HEK293 (cell line): ENCODE measurements at regions not wholly inside any gene's neighbourhood (a gene's known extent, or its start where the extent isn't known, plus 50 kb on each side); places are given as distances from the start of the nearest gene placed in this dataset.

Source experiments
- CTCF ChIA-PET: fragments of 350-600 bp; formaldehyde crosslinking; extraction: SDS; loops from one replicate; lab custom pipeline; 2021; ENCODE audit warnings: antibody characterized with exemption; lab: Yijun Ruan, JAX
- POLR2A ChIA-PET: fragments of 300-600 bp; formaldehyde crosslinking; extraction: SDS; loops from one replicate; lab custom pipeline; 2020; ENCODE audit warnings: antibody characterized with exemption, inconsistent platforms; lab: Yijun Ruan, JAX
- H3K27ac ChIP-seq: fragments of 200-500 bp; sonication (Bioruptor generic); 2 replicates; pipeline ENCODE4 v1.5.1; 2014; ENCODE audit warnings: low read depth, low read length, control low read depth, inconsistent platforms; ENCODE audit errors: extremely low read depth
- H3K36me3 ChIP-seq, 2 experiments: fragments of 200-500 bp in 1 of 2; sonication (Bioruptor generic) in 1 of 2; 1 replicate in 1 of 2; 2 replicates in 1 of 2; pipeline ENCODE4 v1.5.1; 2014 to 2017; ENCODE audit warnings: inconsistent platforms in 2 of 2, low read length in 2 of 2; ENCODE audit not compliant: control insufficient read depth in 2 of 2, insufficient read depth in 1 of 2
- H3K4me1 ChIP-seq: fragments of 200-500 bp; sonication (Bioruptor generic); 2 replicates; pipeline ENCODE4 v1.5.1; 2014; ENCODE audit warnings: mild to moderate bottlenecking, low read length, inconsistent platforms; ENCODE audit not compliant: control insufficient read depth, insufficient read depth
- H3K4me3 ChIP-seq: 2 replicates; pipeline ENCODE4 v1.5.1; 2011; ENCODE audit warnings: low read depth, mild to moderate bottlenecking, control low read depth, low read length, moderate library complexity
- H3K9me3 ChIP-seq: fragments of 200-500 bp; sonication (Bioruptor generic); 2 replicates; pipeline ENCODE4 v1.5.1; 2014; ENCODE audit warnings: low read depth, low read length, inconsistent platforms; ENCODE audit not compliant: control insufficient read depth, insufficient read depth
- SETDB1 ChIP-seq: IDR thresholded peaks from one replicate; pipeline ENCODE4 v1.6.1; 2017; ENCODE audit warnings: mild to moderate bottlenecking, low read length, moderate library complexity, mixed read lengths; ENCODE audit not compliant: insufficient read length
- SP7 ChIP-seq: fragments of 450-650 bp; formaldehyde crosslinking; IDR thresholded peaks from 2 replicates; pipeline ENCODE4 v1.5.1; 2016; ENCODE audit warnings: missing biosample characterization, missing genetic modification characterization
- WT1 ChIP-seq: fragments of 450-650 bp; formaldehyde crosslinking; IDR thresholded peaks from 2 replicates; pipeline ENCODE4 v1.5.1; 2016; ENCODE audit warnings: missing biosample characterization, missing genetic modification characterization
- ZBTB49 ChIP-seq: fragments of 450-650 bp; formaldehyde crosslinking; IDR thresholded peaks from 2 replicates; pipeline ENCODE4 v1.5.1; 2016; ENCODE audit warnings: missing biosample characterization, missing genetic modification characterization, low read depth
- ZNF148 ChIP-seq: fragments of 450-650 bp; formaldehyde crosslinking; IDR thresholded peaks from 2 replicates; pipeline ENCODE4 v1.5.0; 2017; ENCODE audit warnings: missing biosample characterization, missing genetic modification characterization, borderline replicate concordance
- ZNF16 ChIP-seq: fragments of 450-650 bp; formaldehyde crosslinking; IDR thresholded peaks from 2 replicates; pipeline ENCODE4 v1.5.1; 2016; ENCODE audit warnings: low read depth, missing biosample characterization, missing genetic modification characterization
- ZNF266 ChIP-seq: fragments of 450-650 bp; formaldehyde crosslinking; IDR thresholded peaks from 2 replicates; pipeline ENCODE4 v1.5.1; 2016; ENCODE audit warnings: missing biosample characterization, missing genetic modification characterization, low read depth
- ZNF391 ChIP-seq: fragments of 450-650 bp; formaldehyde crosslinking; IDR thresholded peaks from 2 replicates; pipeline ENCODE4 v1.5.1; 2016; ENCODE audit warnings: low read depth, missing biosample characterization, missing genetic modification characterization, borderline replicate concordance
- ZNF48 ChIP-seq: fragments of 450-650 bp; formaldehyde crosslinking; IDR thresholded peaks from 2 replicates; pipeline ENCODE4 v1.5.1; 2016; ENCODE audit warnings: missing biosample characterization, missing genetic modification characterization
- ZNF549 ChIP-seq: fragments of 450-650 bp; IDR thresholded peaks from 2 replicates; pipeline ENCODE4 v1.5.1; 2018; ENCODE audit warnings: missing biosample characterization, missing genetic modification characterization, mild to moderate bottlenecking, inconsistent platforms, moderate library complexity
- ZNF560 ChIP-seq: fragments of 450-650 bp; formaldehyde crosslinking; IDR thresholded peaks from 2 replicates; pipeline ENCODE4 v1.5.1; 2017; ENCODE audit warnings: missing biosample characterization, missing genetic modification characterization, borderline replicate concordance
- ZNF623 ChIP-seq: fragments of 450-650 bp; formaldehyde crosslinking; IDR thresholded peaks from 2 replicates; pipeline ENCODE4 v1.5.1; 2016; ENCODE audit warnings: missing biosample characterization, missing genetic modification characterization
- ZNF624 ChIP-seq: fragments of 450-650 bp; formaldehyde crosslinking; IDR thresholded peaks from 2 replicates; pipeline ENCODE4 v1.5.1; 2017; ENCODE audit warnings: missing biosample characterization, missing genetic modification characterization
- ZNF639 ChIP-seq: fragments of 450-650 bp; formaldehyde crosslinking; IDR thresholded peaks from 2 replicates; pipeline ENCODE4 v1.5.1; 2016; ENCODE audit warnings: missing biosample characterization, missing genetic modification characterization
- ZNF768 ChIP-seq: fragments of 450-650 bp; formaldehyde crosslinking; IDR thresholded peaks from 2 replicates; pipeline ENCODE4 v1.5.1; 2018; ENCODE audit warnings: missing biosample characterization, mild to moderate bottlenecking, missing genetic modification characterization
- ZNF785 ChIP-seq: fragments of 450-650 bp; formaldehyde crosslinking; IDR thresholded peaks from 2 replicates; pipeline ENCODE4 v1.5.1; 2016; ENCODE audit warnings: missing biosample characterization, missing genetic modification characterization
- ZNF792 ChIP-seq: fragments of 450-650 bp; formaldehyde crosslinking; IDR thresholded peaks from 2 replicates; pipeline ENCODE4 v1.5.1; 2016; ENCODE audit warnings: missing biosample characterization, missing genetic modification characterization
- ZSCAN30 ChIP-seq: fragments of 450-650 bp; IDR thresholded peaks from 2 replicates; pipeline ENCODE4 v1.5.1; 2018; ENCODE audit warnings: missing biosample characterization, mild to moderate bottlenecking, missing genetic modification characterization, moderate library complexity

GRCh38 chr1:221625026-221625425, 116.9 kb downstream of the DUSP10 start (continued):
- no peak for TF ChIP-seq ZBTB49 (tag by site-specific recombination)
- TF ChIP-seq ZNF792 (tag by site-specific recombination), result no peak

- Histone ChIP-seq H3K9me3 (no peaks in the 10 kb centered on the region), H3K27ac (no peak overlapping the region), H3K4me3 (no peak overlapping the region), H3K4me1 (no peaks in the 10 kb centered on the region), H3K36me3 (no peaks in the 10 kb centered on the region)
- ChIA-PET CTCF (interaction anchor here (1.0 kb wide), 1 partner anchor 12 kb away, joined by 6 read pairs; no protein-coding TSS in a partner anchor), POLR2A (no interaction called here)
- TF ChIP-seq ZSCAN30 (tag by site-specific recombination) (no peak), ZNF48 (tag by site-specific recombination) (no peak), WT1 (tag by site-specific recombination) (no peak), ZNF785 (tag by site-specific recombination) (no peak), SETDB1 (no peak), ZNF266 (tag by site-specific recombination) (no peak), ZNF391 (tag by site-specific recombination) (no peak), ZNF148 (no peak), ZNF560 (tag by site-specific recombination) (no peak), ZNF624 (tag by site-specific recombination) (no peak), ZNF768 (tag by site-specific recombination) (no peak), SP7 (tag by site-specific recombination) (no peak), ZNF16 (tag by site-specific recombination) (no peak), ZNF549 (tag by site-specific recombination) (no peak)
Measured at GRCh38 chr1:221626041-221626440, 115.8 kb downstream of the DUSP10 start.

GRCh38 chr1:221630236-221630635, 111.7 kb downstream of the DUSP10 start:
- Histone ChIP-seq H3K36me3 (no peaks in the 10 kb centered on the region), H3K27ac (no peak overlapping the region), H3K9me3 (no peaks in the 10 kb centered on the region), H3K4me3 (no peak overlapping the region), H3K4me1 (no peaks in the 10 kb centered on the region)
- POLR2A ChIA-PET, result no interaction called here
- TF ChIP-seq ZNF623 (tag by site-specific recombination), result peak; percentile 52; the same call in 1 of the 2 replicates
- no peak for TF ChIP-seq ZNF639 (tag by site-specific recombination)
- CTCF ChIA-PET, result interaction anchor here (1.2 kb wide), 1 partner anchor 87 kb away, joined by 3 read pairs; no protein-coding TSS in a partner anchor
